Activated CD8-positive, alpha-beta T cell treated with anti-CD3 and anti-CD28 coated beads, Interleukin-2, amount 10 ng/mL, durations not matched to agents 7 days and 5 days (primary cell): ENCODE measurements at regions not wholly inside any gene's neighbourhood (a gene's known extent, or its start where the extent isn't known, plus 50 kb on each side); places are given as distances from the start of the nearest gene placed in this dataset.
"Not testable (repeated sequence)": the region's sequence is repeated elsewhere in the genome, so short reads cannot be mapped to it uniquely, and the experiment has no call there.

Experiments used
- ATAC-seq: fragments of 150-1000 bp; cut with Tn5 transposase; one replicate; pipeline ENCODE4 v1.10.0; 2021; ENCODE audit warnings: moderate library complexity
- CTCF ChIA-PET: fragments of 350-600 bp; sonication (Branson Sonifier 250); formaldehyde crosslinking; loops from one replicate; lab custom pipeline; 2021; ENCODE audit warnings: antibody characterized with exemption; lab: Charles Lee
- POLR2A ChIA-PET: fragments of 350-600 bp; sonication (Branson Sonifier 250); formaldehyde crosslinking; loops from one replicate; lab custom pipeline; 2021; ENCODE audit warnings: antibody characterized with exemption; lab: Charles Lee
- DNase-seq: peaks from one replicate; pipeline ENCODE4 v3.0.0-alpha.2; 2020
- H3K27ac Mint-ChIP-seq: one replicate; pipeline ENCODE4 v1.8.0; 2021; ENCODE audit warnings: mild to moderate bottlenecking, mixed read lengths
- H3K27me3 Mint-ChIP-seq: one replicate; pipeline ENCODE4 v1.8.0; 2021; ENCODE audit warnings: low read depth, mixed read lengths
- H3K36me3 Mint-ChIP-seq: one replicate; pipeline ENCODE4 v1.8.0; 2021; ENCODE audit warnings: low read depth, mixed read lengths
- H3K4me1 Mint-ChIP-seq: one replicate; pipeline ENCODE4 v1.8.0; 2021; ENCODE audit warnings: low read depth, mixed read lengths
- H3K4me3 Mint-ChIP-seq: one replicate; pipeline ENCODE4 v1.8.0; 2021; ENCODE audit warnings: mild to moderate bottlenecking, mixed read lengths
- H3K9me3 Mint-ChIP-seq: one replicate; pipeline ENCODE4 v1.8.0; 2022; ENCODE audit warnings: mixed read lengths; ENCODE audit not compliant: insufficient read depth

DNA sequence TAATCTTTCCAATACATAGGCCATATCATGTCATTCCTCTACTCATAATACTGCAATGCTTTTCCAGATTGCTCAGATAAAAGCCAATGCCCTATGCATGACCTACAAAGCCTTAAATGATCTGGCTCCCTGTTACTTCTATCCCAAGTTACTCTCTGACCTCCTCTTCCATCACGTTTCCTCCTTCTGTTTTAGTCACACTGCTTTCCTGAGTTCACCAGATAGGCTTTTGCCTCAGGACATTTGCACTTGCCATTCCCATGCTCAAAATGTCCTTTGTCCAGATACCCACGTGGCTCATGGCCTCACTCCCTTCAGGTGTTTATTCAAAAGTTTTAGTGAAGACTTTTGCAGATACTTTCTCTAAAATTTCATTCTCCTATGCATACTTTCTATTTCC lies 138.7 kb upstream of the PRICKLE1 start:
- Mint-ChIP-seq H3K36me3 (no peaks in the 10 kb centered on the region), H3K27me3 (no peaks in the 10 kb centered on the region), H3K27ac (no peak overlapping the region), H3K9me3 (no peaks in the 10 kb centered on the region), H3K4me1 (no peaks in the 10 kb centered on the region), H3K4me3 (no peak overlapping the region)
- POLR2A ChIA-PET: no interaction called here
- ATAC-seq (no peak), DNase-seq (no peak)
- CTCF ChIA-PET: no interaction called here

DNA sequence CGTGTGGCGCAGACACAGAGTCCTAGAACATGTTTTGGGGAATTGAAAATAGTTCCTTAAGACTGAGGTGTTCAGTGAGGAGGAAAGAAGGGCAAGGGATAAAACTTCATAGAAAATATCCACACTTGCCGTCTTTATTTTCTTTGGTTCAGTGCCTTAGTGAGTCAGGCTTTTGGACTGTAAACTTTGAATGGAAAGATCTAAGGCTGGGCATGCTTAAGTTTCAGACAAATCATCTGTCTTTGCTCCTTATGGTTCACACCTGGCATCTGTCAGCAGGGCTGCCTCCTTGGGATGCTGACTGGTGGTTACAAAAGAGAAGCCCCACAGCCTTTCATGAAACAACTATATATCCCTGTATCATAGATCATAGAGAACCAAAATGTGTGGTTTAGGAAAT lies 136.3 kb upstream of the PRICKLE1 start:
- no peaks in the 10 kb centered on the region for H3K27me3 Mint-ChIP-seq
- no peak overlapping the region for H3K27ac Mint-ChIP-seq
- no peaks in the 10 kb centered on the region for H3K36me3 Mint-ChIP-seq
- H3K4me1 Mint-ChIP-seq: no peaks in the 10 kb centered on the region
- no peaks in the 10 kb centered on the region for H3K9me3 Mint-ChIP-seq
- no peak overlapping the region for H3K4me3 Mint-ChIP-seq
- DNase-seq (no peak), ATAC-seq (no peak)
- ChIA-PET CTCF (no interaction called here), POLR2A (no interaction called here)

DNA sequence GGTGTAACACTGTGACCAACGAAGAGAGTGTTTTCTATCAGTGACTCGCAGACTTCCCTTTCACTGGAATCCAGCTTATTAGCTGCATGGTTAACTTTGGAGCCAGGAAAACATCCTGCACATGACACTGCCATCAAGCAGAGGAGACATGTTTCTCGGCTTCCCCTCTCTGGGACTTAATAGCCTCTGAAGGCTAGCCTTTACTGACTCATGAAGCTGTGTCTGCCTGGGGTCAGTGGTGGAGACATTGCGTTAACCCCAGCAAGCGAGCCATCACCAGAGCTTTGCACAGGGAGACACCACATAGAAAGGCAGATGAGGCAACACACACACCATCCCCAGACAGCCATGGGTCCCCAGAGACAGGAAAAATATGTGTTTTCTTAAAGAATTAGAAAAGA lies 126.9 kb upstream of the PRICKLE1 start:
- no peaks in the 10 kb centered on the region for H3K27me3 Mint-ChIP-seq
- H3K4me1 Mint-ChIP-seq: no peaks in the 10 kb centered on the region
- ChIA-PET POLR2A (no interaction called here), CTCF (no interaction called here)
- H3K9me3 Mint-ChIP-seq: peaks cover 4% of the 10 kb centered on the region
- H3K27ac Mint-ChIP-seq: no peak overlapping the region
- H3K4me3 Mint-ChIP-seq: no peak overlapping the region
- H3K36me3 Mint-ChIP-seq: no peaks in the 10 kb centered on the region
- DNase-seq (no peak), ATAC-seq (no peak)

DNA sequence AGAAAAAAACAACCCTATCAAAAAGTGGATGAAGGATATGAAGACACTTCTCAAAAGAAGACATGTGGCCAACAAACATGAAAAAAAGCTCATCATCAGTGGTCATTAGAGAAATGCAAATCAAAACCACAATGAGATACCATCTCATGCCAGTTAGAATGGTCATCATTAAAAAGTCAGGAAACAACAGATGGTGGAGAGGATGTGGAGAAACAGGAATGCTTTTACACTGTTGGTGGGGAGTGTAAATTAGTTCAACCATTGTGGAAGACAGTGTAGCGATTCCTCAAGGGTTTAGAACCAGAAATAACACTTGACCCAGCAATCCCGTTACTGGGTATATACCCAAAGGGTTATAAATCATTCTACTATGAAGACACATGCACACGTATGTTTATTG lies 124.0 kb upstream of the PRICKLE1 start:
- ATAC-seq, H3K27ac Mint-ChIP-seq, POLR2A ChIA-PET, CTCF ChIA-PET, H3K4me1 Mint-ChIP-seq, H3K9me3 Mint-ChIP-seq, H3K4me3 Mint-ChIP-seq, DNase-seq, H3K27me3 Mint-ChIP-seq, H3K36me3 Mint-ChIP-seq: not testable (repeated sequence)

DNA sequence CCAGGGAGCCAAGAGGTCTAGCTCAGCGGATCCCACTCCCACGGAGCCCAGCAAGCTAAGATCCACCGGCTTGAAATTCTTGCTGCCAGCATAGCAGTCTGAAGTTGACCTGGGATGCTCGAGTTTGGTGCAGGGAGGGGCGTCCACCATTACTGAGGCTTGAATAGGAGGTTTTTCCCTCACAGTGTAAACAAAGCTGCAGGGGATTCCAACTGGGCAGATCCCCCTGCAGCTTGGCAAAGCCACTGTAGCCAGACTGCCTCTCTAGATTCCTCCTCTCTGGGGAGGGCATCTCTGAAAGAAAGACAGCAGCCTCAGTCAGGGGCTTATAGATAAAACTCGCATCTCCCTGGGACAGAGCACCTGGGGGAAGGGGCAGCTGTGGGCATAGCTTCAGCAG lies 118.8 kb upstream of the PRICKLE1 start:
- H3K36me3 Mint-ChIP-seq, CTCF ChIA-PET, H3K4me1 Mint-ChIP-seq, H3K4me3 Mint-ChIP-seq, POLR2A ChIA-PET, H3K27ac Mint-ChIP-seq, H3K27me3 Mint-ChIP-seq, H3K9me3 Mint-ChIP-seq, DNase-seq, ATAC-seq: not testable (repeated sequence)

DNA sequence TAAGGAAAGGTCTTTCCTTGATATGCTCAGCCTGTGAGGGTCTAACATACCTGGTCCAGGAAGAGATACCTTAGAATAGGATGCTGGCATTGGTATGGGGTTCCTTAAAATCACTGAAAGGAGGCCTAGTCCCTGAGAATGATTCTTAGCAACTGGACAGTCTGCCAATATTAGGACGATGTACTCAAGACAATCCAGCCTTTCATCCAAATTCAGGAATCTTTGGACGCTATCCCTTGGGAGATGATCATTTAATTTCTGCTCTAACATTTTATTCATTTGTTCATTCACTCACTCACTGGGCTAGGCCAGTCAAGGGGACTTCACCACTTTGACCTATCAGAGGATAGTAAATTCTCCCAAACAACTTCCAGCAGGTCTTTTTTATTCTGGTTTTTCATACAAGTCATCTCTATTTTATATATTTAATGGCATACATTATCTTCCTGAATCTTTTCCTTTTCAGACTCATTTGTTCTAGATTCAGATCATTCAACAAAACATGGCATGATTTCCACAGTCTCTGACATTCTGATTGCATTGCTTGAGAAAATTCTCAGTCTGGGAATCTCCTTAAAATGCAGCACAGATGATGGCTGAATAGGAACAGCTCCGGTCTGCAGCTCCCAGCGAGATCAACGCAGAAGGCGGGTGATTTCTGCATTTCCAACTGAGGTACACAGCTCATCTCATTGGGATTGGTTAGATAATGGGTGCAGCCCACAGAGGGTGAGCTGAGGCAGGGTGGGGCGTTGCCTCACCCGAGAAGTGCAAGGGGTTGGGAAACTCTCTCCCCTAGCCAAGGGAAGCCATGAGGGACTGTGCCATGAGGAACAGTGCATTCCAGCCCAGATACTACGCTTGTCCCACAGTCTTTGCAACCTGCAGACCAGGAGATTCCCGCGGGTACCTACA lies 118.0 kb upstream of the PRICKLE1 start:
- no peak for ATAC-seq
- no peak for DNase-seq
- CTCF ChIA-PET: no interaction called here
- Mint-ChIP-seq H3K27me3 (no peaks in the 10 kb centered on the region), H3K9me3 (peaks cover 3% of the 10 kb centered on the region), H3K4me3 (no peak overlapping the region), H3K36me3 (no peaks in the 10 kb centered on the region), H3K27ac (no peak overlapping the region), H3K4me1 (peaks cover 2% of the 10 kb centered on the region)
- POLR2A ChIA-PET: no interaction called here

DNA sequence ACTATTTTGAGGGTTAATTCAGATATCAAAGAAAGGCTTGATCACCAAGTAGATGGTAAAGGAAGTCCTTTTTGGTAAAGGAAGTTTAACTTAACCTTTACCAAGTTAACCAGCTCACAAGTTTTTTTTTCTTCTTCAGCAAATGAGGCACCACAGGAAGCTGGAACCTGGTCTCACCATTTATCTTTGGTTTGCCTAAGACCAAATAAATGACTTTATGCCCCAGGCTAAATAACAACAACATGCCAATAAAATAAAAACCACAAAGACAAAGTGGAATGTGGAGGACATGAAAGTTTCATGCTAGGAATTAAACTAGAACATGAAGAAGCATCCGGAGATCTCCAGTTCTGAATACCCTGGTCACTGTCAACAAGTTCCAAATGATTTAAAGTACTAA lies 116.8 kb upstream of the PRICKLE1 start:
- Mint-ChIP-seq H3K27me3 (no peaks in the 10 kb centered on the region), H3K9me3 (no peaks in the 10 kb centered on the region), H3K4me1 (peaks cover 2% of the 10 kb centered on the region), H3K27ac (no peak overlapping the region), H3K36me3 (no peaks in the 10 kb centered on the region), H3K4me3 (no peak overlapping the region)
- DNase-seq: no peak
- CTCF ChIA-PET: no interaction called here
- POLR2A ChIA-PET: no interaction called here
- no peak for ATAC-seq

DNA sequence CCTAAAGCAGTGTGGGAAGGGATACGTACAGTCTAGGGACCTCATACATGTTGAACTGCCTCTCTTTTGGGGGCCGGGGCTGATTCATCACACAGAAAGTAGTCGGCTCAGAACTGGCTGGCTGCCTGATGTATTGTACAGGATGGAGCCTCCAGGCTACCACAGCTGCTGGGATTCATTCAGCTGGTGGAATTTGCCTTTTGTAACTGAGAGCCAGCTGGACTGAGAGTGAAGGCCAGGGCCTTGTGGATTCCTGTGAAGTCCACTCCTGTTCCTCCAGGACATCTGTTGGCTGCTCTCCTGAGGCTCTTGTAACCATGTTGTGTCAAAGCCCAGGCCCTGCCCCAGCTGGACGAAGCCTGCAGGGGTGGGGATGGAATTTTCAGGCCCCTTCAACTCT lies 116.3 kb upstream of the PRICKLE1 start:
- Mint-ChIP-seq H3K36me3 (no peaks in the 10 kb centered on the region), H3K27me3 (no peaks in the 10 kb centered on the region), H3K4me3 (no peak overlapping the region), H3K27ac (no peak overlapping the region), H3K4me1 (peaks cover 2% of the 10 kb centered on the region), H3K9me3 (no peaks in the 10 kb centered on the region)
- POLR2A ChIA-PET: no interaction called here
- DNase-seq (no peak), ATAC-seq (no peak)
- CTCF ChIA-PET: no interaction called here

DNA sequence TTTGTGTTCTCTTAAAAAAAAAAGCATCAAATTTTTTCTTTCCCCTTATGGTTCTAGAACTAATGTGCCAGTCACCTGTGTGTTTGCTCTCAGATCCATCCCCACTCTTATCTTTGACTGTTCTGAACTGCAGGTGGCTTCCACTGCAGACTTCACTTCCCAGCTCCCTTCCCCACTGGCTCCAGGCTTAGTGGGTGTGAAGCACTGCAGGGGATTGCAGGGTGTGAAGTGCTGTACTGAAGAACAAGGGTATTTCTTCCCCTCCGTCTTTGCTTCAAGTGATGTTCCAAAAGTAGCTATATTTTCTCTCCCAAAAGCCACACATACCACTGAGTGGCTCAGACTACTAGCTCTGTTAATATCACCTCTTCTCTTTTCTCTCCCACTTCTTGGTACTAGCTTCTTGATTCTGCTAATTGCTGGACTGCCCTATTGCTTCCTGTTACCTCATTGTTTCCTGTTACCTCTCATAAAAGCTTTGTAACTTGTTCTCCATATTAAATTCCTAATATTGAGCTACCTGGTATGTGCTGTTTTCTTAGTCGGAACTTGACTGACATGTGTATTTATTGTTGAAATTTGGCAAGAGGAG lies 115.4 kb upstream of the PRICKLE1 start:
- H3K4me3 Mint-ChIP-seq: no peak overlapping the region
- POLR2A ChIA-PET: no interaction called here
- CTCF ChIA-PET: no interaction called here
- ATAC-seq (no peak), DNase-seq (no peak)
- no peak overlapping the region for H3K27ac Mint-ChIP-seq
- H3K4me1 Mint-ChIP-seq: peaks cover 2% of the 10 kb centered on the region
- H3K36me3 Mint-ChIP-seq: no peaks in the 10 kb centered on the region
- no peaks in the 10 kb centered on the region for H3K27me3 Mint-ChIP-seq
- H3K9me3 Mint-ChIP-seq: no peaks in the 10 kb centered on the region

DNA sequence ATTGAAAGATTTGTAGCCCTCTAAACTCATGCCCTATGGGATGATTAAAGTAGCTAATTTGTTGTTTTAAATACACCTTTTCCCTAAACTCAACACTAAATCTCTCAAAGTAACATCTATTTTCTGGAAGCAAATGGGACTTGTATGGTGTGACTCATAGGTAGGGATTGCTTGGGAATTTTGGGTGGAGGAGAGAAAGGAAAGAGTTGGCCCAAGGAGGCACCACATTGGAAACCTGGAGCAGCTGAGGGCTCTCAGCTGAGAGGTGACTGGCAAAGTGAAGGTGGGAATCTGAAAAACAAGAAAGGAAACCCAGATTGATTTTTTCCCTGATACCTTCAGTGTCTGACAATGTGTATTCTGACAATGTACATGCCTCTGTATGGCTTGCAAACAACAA lies 114.8 kb upstream of the PRICKLE1 start:
- H3K27me3 Mint-ChIP-seq: no peaks in the 10 kb centered on the region
- no peak overlapping the region for H3K4me3 Mint-ChIP-seq
- CTCF ChIA-PET: no interaction called here
- POLR2A ChIA-PET: no interaction called here
- ATAC-seq (no peak), DNase-seq (no peak)
- H3K36me3 Mint-ChIP-seq: no peaks in the 10 kb centered on the region
- no peak overlapping the region for H3K27ac Mint-ChIP-seq
- peaks cover 2% of the 10 kb centered on the region for H3K4me1 Mint-ChIP-seq
- H3K9me3 Mint-ChIP-seq: no peaks in the 10 kb centered on the region

DNA sequence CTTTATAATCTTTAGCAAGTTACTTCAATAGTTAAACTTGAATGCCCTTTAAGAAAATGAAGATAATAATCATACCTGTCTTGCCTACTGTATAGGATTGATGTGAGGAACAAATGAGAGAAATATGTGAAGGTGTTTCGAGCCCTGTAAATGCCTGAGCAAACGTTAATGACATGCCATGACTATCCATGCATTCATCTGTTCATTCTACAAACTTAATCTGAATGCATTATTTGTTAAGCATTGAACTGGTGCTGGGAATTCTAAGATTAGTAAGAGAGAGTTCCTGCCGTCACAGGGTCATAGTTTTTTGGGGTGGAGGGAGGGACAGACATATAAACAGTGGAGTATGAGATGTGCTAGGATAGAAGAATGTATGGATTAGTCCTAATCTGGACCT lies 111.5 kb upstream of the PRICKLE1 start:
- Mint-ChIP-seq H3K27me3 (no peaks in the 10 kb centered on the region), H3K4me1 (peaks cover 2% of the 10 kb centered on the region), H3K9me3 (no peaks in the 10 kb centered on the region), H3K4me3 (no peak overlapping the region), H3K36me3 (no peaks in the 10 kb centered on the region), H3K27ac (no peak overlapping the region)
- ATAC-seq (no peak), DNase-seq (no peak)
- ChIA-PET CTCF (no interaction called here), POLR2A (no interaction called here)

DNA sequence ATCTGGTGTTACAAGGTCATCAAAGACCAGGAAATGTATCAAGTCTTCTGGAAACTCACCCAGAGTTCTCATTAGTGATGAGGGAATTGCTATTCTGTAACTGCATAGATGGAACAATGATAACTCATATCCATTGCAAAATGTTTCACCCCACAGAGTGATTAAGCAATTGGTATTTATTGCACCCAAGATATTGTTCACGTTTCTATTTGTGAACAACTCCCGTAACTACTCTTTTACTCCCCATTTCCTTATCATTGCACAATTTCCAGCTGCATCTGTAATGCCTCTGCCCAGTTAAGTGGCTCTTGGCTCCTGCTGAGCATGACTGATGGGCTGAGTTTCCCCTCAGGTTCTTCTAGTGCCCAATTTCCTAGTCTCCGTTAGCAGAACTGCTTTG lies 108.7 kb upstream of the PRICKLE1 start:
- Mint-ChIP-seq H3K27me3 (no peaks in the 10 kb centered on the region), H3K36me3 (no peaks in the 10 kb centered on the region), H3K9me3 (no peaks in the 10 kb centered on the region), H3K27ac (no peak overlapping the region), H3K4me1 (peaks cover 1% of the 10 kb centered on the region), H3K4me3 (no peak overlapping the region)
- DNase-seq (no peak), ATAC-seq (no peak)
- ChIA-PET POLR2A (no interaction called here), CTCF (no interaction called here)
